ENCODE measurements at regions not wholly inside any gene's neighbourhood (a gene's known extent, or its start where the extent isn't known, plus 50 kb on each side); places are given as distances from the start of the nearest gene placed in this dataset.
"Not testable (repeated sequence)": the region's sequence is repeated elsewhere in the genome, so short reads cannot be mapped to it uniquely, and the experiment has no call there.

DNA sequence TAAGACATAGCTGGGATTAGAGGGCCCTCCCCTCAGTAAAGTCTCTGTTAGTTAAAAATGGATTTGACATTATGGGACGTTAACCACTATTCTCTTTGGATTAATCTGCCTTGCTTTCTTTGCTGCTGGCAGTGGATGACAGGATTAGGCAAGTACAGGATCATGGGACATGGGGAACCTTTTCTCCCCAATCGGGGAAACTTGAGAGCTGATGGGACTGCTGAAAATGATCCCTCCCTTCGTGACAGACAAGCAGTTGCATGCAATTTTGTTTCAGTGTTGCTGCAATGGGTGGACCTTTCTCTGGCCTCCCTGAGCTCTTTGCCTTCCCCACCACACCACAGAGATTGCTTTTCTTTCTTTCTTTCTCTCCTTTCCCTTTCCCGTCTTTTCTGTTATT, 120.2 kb upstream of the BANK1 start:
- no peak for DNase-seq (ENCODE audit: low read depth)

DNA sequence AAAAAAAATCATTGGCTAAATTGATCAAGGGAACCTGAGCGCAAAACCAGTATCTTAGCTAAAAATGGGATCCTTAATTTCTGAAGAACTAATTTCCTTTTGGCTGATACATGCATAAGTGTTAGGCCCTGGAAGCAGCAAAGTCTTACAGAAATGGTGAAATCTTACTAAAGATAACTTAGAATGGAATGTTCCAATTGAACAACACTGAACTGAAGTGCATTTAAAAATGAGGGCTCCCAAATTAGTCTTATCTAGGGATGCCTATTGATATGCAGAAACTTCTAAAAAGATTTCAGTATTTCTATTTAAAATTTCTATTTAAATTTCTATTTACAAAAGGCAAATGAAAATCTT, 120.7 kb upstream of the BANK1 start:
- no peak for DNase-seq (ENCODE audit: low read depth)

DNA sequence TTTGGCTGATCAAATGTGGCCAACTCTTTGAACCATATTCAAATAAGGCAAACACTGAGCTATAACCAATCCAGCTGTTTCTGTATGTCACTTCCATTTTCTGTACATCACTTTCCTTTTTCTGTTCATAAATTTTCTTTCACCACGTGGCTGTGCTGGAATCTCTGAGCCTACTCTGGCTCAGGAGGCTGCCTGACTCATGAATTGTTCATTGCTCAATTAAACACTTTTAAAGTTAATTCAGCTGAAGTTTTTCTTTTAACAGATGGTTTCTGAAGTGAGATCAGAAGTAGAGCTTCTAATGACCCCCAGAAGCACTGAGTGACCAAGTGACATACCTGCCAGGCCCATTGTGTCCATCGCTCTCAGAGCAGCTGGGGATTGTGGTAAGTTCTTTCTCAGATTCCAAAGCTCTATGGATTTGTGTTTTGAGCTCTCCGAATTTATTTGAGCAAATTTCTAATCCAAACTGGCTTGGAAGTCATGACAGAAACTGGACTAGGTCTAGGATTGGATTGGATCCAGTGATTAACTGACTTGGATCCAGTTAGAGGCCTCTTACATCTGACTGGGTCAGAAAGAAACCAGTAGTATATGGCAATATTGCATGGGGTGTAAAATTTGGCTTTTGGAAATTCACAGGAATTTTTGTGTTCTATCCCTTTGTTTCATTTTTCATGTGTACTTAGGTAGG, 121.2 kb upstream of the BANK1 start:
- no peak for DNase-seq (ENCODE audit: low read depth)

DNA sequence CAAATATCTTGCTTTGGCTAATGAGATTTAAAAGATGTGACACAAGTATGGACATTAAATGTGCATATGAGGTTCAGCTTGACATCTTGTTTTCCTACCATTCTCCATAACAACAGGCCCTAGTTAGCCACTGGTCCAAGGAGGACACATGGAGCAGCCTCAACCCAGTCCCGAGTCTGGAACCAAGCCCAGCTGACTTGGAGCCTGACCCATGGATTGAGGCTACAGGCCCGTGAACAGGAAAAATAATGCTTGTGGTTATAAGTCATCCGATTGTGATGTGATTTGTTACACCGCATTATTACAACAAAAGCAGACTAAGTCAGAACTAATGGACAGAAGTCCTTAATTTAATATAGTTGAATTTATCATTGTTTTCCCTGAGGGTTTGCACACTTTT, 123.2 kb upstream of the BANK1 start:
- no peak for DNase-seq (ENCODE audit: low read depth)

DNA sequence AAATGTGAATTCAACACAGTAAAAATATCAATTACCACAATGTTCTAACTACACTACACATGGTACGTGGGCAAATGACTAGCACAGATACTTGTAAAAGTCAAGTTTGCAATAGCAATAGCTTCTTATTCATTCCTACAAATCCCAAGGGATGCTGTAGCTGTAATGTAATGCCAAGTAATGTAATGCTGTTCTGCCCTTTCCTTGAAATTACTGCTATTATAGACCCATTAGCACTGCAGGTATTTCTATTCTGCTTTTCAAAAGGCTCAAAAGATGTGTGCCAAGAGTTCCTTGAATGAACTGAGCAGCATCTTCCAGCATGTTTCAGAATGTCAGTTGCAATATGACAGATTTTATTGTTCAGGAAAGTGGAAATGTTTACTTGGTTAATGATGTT, 129.9 kb upstream of the BANK1 start:
- no peak for DNase-seq (ENCODE audit: low read depth)

DNA sequence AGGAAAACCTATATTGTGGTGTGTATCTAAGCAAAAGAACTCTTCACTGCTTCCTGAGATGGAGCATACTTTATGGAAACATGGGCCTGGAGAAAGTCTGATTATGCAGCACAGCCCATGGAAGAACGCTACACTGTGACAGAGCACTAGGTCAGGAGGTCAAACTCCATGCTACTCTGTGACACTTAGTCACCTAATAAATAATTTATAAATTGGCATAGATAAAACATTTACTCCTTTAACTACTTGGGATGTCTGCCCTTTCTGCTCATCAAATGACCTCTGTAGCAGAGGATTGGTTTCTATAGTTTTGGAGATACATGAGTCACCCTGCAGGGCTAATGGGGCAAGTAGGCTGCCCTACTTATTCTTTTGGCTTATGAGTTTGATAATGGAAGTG, 134.7 kb upstream of the BANK1 start:
- no peak for DNase-seq (ENCODE audit: low read depth)

DNA sequence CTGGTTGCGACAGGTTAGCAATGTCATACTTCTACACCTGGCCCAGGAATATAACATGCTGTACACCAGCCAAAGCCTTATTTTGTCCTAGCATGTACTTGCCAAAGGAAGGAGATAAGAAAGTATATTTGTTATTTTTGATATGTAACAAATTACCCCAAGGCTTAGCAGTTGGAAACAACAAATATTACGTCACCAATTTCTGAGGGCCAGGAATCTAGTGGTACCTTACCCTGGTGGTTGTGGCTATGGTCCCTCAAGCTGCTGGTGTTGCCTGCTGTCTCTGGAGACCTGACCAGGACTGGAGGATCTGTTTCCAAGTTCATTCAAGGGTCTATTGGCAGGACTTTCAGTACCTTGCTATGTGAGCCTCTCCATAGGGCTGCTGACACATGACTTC, 135.5 kb upstream of the BANK1 start:
- DNase-seq (ENCODE audit: low read depth) = no peak

DNA sequence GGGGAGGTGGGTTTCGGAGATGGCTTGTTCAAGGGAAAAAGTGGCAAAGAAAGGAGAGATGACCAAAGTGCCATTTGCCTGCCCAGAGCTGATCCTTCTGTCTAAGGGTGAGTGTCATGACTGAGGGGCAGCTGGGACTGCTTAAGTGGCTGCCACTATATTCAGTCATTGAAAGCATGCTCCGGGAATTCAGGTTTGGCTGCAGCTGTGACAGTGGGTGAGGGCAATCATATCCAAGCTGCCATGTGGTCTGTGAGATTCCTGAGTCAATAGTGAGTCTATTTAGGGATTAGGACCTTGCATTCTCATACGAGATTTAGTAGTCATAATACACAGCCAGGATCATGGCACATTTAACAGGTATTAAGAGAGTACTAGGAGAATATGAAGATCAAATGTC, 138.8 kb upstream of the BANK1 start:
- DNase-seq (ENCODE audit: low read depth) = no peak

DNA sequence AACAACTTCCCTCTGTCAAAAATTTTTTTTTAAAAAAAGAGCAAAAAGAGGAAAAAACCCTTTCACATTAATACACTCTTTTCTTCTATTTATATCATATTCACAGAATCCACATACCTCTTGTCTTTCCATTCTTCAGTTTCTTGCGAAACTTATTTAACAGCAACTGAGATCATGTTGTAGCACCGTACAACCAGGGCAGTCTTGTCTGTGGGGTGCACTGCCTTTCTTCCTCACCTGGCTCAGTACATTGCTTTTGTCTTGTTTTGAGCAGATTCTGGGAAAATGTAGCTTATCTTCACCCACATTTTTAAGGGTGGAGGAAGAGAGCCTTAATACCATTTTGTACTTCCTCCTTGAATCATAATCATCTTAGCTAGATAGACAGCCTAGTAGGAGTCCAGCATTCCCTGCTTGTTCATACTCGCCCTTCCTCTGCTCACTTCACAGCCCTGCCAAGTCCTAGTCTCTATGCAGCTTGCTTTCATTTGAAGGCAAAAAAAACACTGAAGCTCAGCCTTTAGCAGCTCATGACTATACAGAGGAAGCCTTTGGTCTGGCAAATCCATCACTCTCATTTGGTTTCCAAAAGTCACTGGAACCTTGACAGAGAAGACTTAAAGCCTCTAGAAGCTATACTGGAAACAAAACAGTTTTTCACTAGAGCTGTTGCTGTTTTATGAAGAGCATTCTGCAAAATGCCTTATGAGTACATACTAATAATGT, 140.6 kb upstream of the BANK1 start:
- DNase-seq (ENCODE audit: low read depth) = no peak

DNA sequence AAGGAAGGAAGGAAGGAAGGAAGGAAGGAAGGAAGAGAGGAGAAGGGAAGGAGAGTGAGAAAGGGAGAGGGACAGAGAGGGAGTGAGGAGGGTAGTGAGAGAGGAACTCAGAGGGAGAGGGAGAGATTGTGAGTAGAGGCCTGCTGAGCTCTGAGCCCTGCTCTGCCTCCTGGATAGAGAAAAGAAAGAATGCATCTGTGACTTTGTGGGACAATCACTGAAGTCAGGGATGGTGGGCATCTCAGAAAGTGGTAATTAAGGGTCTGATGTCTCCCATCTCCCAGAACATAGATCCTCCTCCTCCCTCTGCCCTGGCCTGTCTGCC, 142.9 kb upstream of the BANK1 start:
- no peak for DNase-seq (ENCODE audit: low read depth)

DNA sequence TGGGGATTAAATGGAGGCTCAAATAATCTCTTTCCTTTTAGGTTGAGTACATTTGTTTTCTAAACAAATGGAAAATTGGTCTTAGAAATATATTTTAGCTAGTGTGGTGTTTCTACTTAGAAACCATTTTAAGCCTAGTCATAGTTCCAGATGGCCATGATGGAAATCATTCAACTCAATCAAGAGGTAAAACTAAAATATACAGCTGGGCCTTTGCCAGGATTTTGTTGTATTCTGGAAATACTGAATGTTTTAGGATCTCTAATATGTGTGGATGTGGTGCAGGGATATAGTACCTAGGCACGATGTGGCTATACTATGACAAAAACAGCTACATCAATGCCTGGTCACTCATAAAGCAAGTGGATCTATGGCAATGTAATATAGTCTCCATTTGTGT, 146.0 kb upstream of the BANK1 start:
- no peak for DNase-seq (ENCODE audit: low read depth)

DNA sequence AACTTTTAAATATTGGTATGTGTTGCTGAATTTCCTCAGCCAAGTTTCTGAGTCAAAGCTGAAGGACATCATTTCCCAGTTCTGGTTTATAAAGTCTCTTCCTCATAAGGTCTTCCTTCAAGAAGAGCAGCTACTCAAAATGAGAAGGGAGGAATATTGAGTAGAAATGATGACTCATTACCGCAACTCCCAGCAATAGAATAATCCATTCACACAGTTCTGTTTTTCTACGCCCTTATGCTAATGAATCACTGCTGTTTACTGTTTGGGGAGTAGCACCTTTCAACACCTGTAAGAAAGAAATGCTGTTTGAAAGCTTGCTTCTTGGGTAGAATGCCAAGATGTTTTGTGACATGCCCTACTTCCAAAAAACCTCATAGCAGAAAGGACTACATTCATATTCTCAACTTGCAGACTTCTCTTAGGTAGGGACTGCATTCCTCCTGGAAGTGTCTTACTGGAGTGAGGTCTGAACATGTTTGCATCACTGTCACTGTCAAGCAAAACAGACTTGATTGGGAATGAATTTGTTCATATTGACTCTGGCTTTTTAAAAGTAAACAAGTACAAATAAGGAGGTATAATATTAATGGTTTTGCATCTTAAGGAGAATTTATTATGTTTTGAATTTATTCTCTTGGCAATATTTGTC, 147.2 kb upstream of the BANK1 start:
- DNase-seq (ENCODE audit: low read depth) = no peak

DNA sequence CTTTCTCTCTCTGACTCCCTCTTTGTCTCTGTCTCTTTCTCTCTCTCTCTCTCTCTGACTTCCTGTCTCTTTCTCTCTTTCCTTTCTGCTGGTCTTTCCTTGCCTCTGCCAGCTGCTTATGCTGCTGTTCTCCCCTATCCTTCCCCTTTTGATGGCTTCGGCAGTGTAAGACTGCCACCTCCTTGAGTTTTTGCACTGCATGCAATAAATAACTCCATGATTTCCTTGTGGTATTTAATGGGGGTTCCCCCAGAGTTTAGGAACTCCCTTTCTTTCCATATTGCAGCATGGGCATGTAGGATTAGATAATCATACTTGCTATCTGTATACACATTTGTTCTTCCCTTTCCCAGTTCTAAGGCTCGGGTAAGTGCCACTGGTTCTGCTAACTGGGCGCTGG, 157.8 kb upstream of the BANK1 start:
- not testable (repeated sequence) for DNase-seq (ENCODE audit: low read depth)

DNA sequence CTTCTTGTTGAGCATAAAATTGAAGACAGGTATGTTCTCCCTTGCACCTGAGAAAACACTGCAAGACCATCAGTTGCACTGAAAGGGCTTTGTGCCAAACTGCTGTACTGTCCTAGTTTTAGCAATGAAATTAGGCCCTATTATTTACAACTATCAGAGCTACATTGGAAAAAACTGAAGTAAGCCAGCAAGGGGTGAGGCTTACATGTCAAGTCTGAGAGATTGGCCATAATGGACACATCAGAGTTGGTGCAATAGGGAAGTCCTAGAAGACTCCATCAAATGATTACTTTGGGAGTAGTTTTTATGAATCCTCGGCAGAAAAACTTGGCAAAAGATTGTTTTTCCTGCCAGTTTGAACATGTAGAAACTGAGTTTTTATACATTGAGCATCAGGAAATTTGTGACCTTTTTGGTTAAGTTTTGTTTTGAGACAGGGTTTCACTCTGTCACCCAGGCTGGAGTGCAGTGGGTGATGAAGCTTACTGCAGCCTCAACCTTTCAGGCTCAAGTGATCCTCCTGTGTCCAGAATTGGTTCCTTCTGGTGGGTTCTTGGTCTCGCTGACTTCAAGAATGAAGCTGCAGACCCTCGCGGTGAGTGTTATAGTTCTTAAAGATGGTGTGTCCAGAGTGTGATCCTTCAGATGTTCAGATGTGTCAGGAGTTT, 160.1 kb upstream of the BANK1 start:
- no peak for DNase-seq (ENCODE audit: low read depth)

DNA sequence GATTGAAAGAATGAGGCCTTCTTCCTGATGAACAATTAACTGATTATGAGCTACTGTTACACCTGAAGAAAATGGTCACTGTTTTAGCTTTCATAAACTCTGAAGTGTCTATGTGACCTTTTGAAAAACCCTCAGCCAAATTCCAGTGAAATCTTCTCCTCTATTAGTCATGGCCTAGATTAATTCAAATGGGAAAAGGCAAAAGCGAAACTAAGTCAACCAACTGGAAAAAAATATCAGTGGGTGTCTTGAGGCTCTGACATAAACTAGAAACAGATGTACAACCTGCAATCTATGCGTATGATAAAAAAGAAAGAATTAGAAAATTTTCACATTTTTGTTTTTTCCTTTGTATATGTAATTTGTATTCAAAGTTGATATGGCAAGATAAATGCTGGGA, 169.4 kb upstream of the BANK1 start:
- peak; percentile 23 for DNase-seq (ENCODE audit: low read depth)

DNA sequence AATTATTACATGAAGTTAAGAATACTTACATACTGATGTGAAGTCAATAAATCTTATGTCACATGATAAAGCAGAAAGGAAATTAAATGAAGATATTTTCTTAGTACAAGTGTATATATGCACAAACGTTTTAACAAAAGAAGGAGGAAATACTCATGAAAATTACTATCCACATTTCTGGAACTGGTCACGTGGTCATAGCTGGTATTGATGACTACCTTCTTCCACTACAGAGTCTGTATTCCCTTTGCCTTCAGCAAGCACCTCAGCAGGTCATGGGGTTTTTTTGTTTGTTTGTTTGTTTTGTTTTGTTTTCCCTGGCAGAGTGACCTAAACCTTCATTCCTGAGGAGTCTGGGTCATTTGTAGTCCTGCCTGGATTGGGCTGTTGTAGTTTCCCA, 174.9 kb upstream of the BANK1 start:
- no peak for DNase-seq (ENCODE audit: low read depth)

DNA sequence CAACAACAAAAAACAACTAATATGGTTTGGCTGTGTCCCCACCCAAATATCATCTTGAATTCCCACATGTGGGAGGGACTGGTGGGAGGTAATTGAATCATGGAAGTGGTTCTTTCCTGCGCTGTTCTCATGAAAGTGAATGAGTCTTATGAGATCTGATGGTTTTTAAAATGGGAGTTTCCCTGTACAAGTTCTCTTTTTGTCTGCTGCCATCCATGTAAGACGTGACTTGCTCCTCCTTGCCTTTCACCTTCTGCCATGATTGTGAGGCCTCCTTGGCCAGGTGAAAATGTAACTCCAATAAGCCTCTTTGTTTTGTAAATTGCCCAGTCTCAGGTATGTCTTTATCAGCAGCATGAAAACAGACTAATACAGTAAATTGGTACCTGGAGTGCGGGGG, 183.5 kb upstream of the BANK1 start:
- DNase-seq (ENCODE audit: low read depth) = not testable (repeated sequence)

DNA sequence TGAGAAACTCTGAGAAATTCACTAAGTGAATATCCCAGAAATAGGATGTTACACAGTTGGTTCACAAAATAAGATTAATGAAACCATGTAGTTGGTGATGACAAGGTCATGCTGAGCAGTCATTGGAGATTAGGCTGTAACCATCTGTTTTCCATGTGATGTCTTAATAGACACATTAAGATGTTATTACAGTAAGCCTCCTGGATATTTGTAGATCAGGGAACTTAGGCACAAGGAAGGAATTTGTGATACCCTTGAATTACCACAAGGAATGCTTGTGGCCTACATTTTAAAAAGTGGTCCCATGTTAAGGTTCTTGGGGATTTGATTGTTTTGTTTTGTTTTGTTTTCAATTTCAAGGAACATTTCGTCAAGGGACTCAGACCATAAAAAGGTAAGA, 185.6 kb upstream of the BANK1 start:
- DNase-seq (ENCODE audit: low read depth) = no peak

DNA sequence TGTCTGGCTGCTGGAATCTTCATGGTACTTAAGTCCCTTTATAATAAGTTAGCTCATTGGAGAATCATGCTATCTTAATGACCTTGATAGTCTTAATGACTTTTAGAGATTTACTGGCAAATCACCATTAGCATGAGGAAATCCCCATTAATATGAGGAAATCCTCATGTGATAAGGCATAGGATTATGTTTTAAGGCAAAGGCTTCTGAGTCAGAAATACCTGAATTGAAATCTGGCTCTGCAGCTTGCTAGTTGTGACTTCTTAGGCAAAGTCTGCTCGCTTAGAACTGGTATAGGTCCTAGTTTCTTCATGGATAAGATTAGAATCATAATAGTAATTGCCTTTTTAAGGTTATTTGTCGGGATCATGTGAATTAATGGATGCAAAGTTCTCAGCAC, 190.2 kb upstream of the BANK1 start:
- no peak for DNase-seq (ENCODE audit: low read depth)

DNA sequence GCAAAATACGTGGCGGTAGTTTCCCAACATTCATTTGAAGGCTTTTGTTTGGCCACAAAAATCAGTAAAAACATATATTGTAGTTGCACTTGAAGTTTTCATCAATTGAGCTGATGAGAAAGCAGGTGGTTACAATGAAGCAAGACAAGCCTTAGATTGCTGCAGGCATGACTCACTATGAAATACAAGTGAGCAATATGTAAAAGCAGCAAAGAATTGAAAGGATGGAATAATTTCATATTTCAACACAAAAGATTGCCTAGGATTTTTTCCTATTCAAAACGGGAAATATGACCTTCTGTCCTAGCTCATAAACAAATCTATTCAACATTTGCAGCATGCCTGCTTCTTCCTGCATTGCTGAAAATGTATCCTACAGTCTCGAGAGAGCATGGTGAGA, 190.9 kb upstream of the BANK1 start:
- no peak for DNase-seq (ENCODE audit: low read depth)

DNA sequence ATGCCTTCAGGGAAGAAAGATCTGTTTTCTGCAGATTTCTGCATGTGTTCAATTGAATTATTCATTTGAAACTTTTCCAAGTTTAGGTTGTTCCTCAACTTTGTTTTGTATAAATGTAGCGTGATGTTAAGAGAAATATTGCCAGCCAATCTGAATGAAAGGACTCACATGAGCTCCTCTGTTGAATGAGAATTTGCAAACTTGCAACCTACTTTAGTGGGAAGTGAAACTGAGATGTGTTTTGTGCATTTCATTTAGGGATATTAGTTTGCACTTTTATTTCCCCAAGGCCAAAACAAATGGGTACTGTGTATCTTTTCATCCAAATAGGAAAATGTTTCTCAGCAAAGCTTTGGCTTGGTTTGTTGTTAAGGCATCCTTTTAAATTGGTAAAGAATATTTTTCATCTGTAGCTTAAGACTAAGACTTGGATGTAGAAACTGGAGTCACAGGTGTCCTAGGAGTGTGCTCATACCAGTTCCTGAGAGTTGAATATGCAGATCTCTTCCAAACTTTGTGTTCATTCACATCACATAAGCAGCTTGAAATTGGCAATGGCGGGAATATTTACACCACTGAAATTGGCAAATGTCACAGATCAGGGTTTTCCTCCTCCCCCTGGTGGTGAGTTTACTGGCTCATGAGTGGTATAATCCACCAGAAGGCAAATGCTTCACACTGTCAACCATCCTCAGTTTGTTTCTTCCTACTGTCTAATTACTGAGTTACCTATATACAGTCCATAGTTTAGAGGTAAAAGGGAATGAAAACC, 193.6 kb upstream of the BANK1 start:
- no peak for DNase-seq (ENCODE audit: low read depth)

DNA sequence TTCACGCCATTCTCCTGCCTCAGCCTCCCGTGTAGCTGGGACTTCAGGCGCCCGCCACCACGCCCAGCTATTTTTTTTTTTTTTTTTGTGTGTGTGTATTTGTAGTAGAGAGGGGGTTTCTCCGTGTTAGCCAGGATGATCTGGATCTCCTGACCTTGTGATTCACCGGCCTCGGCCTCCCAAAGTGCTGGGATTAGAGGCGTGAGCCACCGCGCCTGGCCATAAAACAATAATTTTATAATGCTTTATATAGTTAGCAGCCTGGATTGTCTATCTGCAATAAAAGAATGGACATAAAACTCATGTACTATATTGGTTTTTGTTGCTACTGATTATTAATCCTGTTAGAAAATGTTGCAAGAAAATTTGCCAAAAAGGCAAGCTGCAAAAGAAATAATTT, 195.9 kb upstream of the BANK1 start:
- DNase-seq (ENCODE audit: low read depth) = no peak

DNA sequence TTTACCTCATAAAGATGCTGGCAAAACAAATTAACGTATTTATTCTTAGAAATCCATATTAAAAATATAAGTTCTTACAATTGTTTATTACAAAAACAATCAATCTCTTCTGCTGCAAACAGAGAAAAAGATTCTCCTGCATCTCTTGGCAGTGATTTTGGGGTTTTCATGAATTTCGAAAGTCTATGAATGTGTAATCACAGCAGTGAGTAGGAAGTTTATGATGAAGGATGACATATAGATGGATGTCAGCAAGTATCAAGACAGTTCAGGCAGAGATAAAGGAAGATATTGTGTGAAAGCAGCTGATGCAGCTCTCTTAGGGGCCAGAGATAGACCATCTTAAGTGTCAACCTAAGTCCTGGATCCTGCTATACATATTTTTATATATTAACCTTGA, 196.9 kb upstream of the BANK1 start:
- no peak for DNase-seq (ENCODE audit: low read depth)
